RWPE1 (cell line): ENCODE measurements at regions not wholly inside any gene's neighbourhood (a gene's known extent, or its start where the extent isn't known, plus 50 kb on each side); places are given as distances from the start of the nearest gene placed in this dataset.

Experiments
- CTCF ChIA-PET: fragments of 350-600 bp; sonication (Branson Sonifier 250); formaldehyde crosslinking; extraction: SDS; loops from one replicate; lab custom pipeline; 2021; lab: Yijun Ruan, JAX
- POLR2A ChIA-PET: fragments of 400-600 bp; formaldehyde crosslinking; extraction: SDS; loops from one replicate; lab custom pipeline; 2020; ENCODE audit warnings: antibody characterized with exemption; ENCODE audit not compliant: low non-redundant PET; lab: Yijun Ruan, JAX
- DNase-seq: peaks from one replicate; pipeline ENCODE4 v3.0.0; 2012; ENCODE audit warnings: low spot score
- H3K27ac ChIP-seq: fragments of 450-650 bp; 2 replicates; pipeline ENCODE4 v1.5.1; 2017
- TF ChIP-seq, protein P1 (sequence below): fragments of 450-650 bp; conservative IDR thresholded peaks from 2 replicates; pipeline ENCODE4 v1.5.1; 2017; ENCODE audit warnings: low read depth, mild to moderate bottlenecking

DNA sequence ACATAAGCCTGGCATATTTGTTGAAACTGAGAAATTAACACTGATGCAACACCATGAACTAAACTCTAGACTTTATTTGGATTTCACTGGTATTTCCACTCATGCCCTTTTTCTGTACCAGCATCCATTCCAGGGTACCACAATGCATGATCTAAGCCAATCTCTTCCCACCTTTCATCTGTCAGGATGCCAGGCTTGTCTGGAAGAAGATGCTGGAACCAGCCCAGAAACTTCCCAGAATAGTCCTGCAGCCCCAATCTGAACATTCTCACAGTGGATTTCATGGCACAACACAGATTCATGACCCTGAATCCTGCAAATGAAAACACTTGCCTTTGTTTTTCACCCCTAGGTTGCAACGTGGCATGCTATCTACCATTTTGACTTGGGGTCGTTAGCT, 189.3 kb upstream of the LHX5 start:
- ChIA-PET POLR2A (no interaction called here), CTCF (no interaction called here)
- no peak for DNase-seq

DNA sequence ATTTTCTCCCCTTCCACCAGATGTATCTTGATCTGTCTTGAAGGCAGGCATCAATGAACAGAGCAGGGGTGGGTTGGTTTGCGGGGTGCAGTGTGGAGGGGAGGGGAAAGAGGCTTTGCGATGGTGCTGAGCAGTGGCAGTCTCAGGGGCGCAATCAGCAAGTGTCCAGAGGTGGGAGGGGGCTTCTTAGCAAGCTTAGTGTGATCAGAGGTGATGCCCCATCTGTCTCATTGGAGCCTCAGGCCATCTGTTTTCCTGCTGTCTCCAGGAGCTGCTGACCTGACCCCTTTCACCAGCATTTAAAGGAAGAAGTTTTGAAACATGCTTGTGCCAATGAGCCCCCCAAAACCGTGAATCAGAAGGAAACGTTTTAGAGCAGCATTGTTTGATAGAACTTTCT, 187.7 kb upstream of the LHX5 start:
- TF ChIP-seq, protein P1, sequence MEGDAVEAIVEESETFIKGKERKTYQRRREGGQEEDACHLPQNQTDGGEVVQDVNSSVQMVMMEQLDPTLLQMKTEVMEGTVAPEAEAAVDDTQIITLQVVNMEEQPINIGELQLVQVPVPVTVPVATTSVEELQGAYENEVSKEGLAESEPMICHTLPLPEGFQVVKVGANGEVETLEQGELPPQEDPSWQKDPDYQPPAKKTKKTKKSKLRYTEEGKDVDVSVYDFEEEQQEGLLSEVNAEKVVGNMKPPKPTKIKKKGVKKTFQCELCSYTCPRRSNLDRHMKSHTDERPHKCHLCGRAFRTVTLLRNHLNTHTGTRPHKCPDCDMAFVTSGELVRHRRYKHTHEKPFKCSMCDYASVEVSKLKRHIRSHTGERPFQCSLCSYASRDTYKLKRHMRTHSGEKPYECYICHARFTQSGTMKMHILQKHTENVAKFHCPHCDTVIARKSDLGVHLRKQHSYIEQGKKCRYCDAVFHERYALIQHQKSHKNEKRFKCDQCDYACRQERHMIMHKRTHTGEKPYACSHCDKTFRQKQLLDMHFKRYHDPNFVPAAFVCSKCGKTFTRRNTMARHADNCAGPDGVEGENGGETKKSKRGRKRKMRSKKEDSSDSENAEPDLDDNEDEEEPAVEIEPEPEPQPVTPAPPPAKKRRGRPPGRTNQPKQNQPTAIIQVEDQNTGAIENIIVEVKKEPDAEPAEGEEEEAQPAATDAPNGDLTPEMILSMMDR: no peak
- ChIA-PET POLR2A (no interaction called here), CTCF (no interaction called here)
- DNase-seq: no peak
- no peak overlapping the region for H3K27ac ChIP-seq

More for the DNA sequence above, 189.3 kb upstream of the LHX5 start:
- TF ChIP-seq, protein P1: no peak
- H3K27ac ChIP-seq: no peak overlapping the region

DNA sequence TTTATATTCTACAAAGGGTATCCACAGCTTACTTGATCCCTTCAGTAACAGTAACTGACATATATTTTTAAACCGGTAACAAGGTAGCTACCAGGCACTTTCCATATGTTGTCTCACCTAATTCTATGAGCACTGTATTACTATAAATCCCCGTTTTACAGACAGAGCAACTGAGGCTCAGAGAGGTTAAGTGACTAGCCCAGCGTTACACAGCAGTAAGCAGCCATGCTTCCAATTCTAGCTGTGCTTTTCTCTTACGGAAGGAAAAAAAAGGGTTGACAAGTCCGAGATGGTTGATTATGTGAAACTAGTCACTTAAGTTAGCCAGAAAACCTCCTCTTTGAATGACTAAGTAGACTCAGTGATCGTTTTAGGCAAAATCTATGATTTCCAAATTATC, 187.3 kb upstream of the LHX5 start:
- CTCF ChIA-PET: no interaction called here
- H3K27ac ChIP-seq: no peak overlapping the region

DNA sequence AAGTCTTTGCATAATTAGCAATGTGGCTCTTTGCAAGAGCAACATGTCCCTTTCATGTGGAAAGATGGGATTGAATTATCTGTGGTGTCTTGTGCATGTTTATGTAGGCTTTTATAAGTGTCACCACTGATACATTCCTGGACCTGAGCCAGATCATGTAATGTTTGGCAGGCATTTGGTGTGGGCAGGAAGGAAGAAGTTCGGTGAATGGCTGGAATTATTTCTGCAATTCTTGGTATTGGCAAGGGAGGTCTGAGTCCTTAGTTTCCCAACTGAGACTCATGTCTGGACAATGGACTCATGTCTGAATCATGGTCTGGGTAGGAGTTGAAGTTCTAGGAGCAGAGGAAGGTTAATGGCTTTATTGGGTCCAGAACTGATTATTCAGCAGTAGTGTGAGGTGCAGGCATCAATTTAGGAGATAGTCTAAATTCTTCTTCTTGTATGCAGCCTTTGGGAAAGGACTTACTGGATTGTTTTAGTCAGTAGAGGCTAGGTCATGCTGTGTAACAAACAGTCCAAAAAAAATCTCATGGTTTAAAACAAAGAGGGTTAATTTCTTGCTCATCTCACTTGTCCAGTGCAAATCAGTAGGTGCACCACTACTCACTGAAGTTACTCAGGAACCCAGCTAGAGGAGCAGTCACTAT, 186.5 kb upstream of the LHX5 start:
- H3K27ac ChIP-seq: no peak overlapping the region
- TF ChIP-seq, protein P1: no peak
- ChIA-PET POLR2A (no interaction called here), CTCF (no interaction called here)
- DNase-seq: no peak

More for the DNA sequence above, 187.3 kb upstream of the LHX5 start:
- POLR2A ChIA-PET: no interaction called here
- DNase-seq: no peak
- TF ChIP-seq, protein P1: no peak

DNA sequence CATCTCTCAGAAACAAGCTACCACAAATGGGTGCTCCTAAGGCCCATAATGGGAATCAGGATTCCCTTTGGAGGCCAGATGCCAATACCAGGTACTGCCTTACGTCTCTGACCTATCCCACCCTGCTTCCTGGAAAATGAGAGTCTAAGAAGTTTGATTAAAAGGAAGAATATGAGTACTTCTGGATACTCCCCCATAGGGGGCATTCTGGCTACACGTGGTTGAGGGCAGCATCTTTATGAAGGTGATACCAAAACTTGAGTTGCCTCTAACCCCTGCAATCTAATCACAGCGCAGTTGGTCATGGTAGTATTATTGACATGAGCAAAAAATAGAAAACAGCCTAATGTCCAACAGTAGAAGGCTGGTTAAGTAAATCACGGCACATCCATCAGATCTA, 184.2 kb upstream of the LHX5 start:
- ChIA-PET POLR2A (no interaction called here), CTCF (no interaction called here)
- H3K27ac ChIP-seq: no peak overlapping the region

DNA sequence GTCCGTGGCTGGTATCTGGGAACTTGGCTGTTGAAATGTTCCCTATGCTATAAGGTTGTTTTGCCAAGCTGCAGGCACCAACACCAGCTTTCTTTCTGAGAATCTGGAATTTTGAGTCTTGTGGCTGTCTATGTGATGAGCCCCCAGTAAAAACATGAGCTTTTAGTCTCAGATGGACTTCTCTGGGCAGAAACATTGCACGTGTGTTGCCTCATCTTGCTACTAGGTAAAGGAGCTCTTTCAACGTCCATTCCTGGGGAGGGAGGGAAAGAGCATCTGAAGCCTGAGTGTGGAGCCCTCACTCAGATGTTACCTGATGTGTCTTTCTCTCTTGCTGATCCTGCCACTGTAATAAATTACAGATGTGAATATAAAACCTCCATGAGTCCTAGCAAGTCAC, 183.8 kb upstream of the LHX5 start:
- POLR2A ChIA-PET: no interaction called here
- TF ChIP-seq, protein P1: no peak
- H3K27ac ChIP-seq: no peak overlapping the region
- no peak for DNase-seq
- CTCF ChIA-PET: no interaction called here

More for the DNA sequence above, 184.2 kb upstream of the LHX5 start:
- DNase-seq: no peak
- TF ChIP-seq, protein P1: no peak
